ENCODE measurements at regions not wholly inside any gene's neighbourhood (a gene's known extent, or its start where the extent isn't known, plus 50 kb on each side); places are given as distances from the start of the nearest gene placed in this dataset.
A peak's percentile ranks its signal among the peaks of the same experiment; 100 is the strongest.

DNA sequence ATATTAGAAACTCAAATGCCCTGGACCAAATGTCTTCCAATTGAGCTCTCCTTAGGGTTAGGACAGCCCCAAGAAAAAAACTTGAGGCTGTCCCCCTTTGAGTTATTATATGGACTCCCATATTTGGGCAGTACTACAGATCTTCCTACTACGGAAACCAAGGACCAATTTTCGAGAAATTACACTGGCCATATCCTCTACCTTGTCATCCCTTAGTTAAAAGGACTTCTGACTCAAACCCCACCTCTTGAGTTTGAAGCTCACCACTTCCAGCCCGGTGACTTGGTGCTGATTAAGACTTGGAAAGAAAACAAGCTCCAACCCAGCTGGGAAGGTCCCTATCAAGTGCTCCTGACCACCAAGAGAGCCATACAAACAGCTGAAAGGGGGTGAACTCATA lies 497.0 kb upstream of the GRAMD2B start:
- no peak for DNase-seq (ENCODE audit: low read depth, low spot score)
- in situ Hi-C loops (cut with HindIII; ENCODE audit: low pct_unique_long_range_greater_than_20kb, low sequenced_read_pairs) = no loop called here

- DNase-seq (ENCODE audit: low read depth, low spot score) = no peak
- in situ Hi-C loops (cut with HindIII; ENCODE audit: low pct_unique_long_range_greater_than_20kb, low sequenced_read_pairs) = no loop called here
Observed at GRCh38 chr5:125928663-125929062, 494.5 kb upstream of the GRAMD2B start.

DNA sequence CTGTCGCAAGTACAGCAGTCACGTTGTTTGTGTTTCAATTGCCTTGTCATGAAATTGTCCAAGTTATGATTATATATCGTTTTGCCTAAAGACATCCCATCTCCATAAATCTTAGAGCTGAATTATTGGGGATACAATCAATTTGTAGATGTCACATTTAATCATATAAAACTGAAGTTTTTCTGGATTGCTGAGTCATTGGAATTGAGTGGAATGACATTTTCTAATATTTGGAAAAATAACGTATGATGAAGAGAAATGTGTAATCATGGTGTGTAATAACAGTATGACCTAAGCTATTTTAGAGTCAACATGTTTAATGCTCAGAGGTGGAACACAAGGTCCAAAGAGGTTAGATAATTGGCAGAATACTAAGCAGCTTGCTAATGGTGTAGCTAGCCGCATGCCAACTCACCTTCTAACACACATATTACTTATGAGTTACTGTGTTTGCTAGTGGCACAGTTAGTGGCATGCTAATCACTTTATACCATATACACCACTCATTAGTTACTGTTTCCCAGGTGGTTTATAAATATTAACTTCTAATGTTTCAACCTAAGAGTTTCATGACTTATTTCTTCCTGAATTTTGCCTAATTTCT lies 473.1 kb upstream of the GRAMD2B start:
- in situ Hi-C loops (cut with HindIII; ENCODE audit: low pct_unique_long_range_greater_than_20kb, low sequenced_read_pairs) = no loop called here
- DNase-seq (ENCODE audit: low read depth, low spot score) = no peak

DNA sequence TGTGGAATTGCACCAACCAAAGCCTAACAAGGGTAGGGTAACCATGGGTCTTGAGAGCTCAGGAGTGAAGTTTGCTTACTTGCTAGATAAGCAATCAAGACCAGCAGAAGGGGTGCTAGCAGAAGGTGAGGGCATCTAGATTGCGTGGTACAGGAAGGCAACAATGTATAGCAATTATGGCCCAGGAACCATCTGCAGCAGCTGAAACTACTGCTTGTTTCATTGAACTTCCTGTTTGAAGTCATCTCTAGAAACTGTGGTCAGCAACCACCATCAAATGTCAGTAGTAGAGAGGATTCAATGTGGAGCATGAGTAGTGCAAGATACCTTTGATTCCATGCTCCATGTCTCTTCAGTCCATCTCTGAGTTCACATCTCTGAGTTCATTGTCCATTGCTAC lies 462.1 kb upstream of the GRAMD2B start:
- DNase-seq (ENCODE audit: low read depth, low spot score) = no peak
- in situ Hi-C loops (cut with HindIII; ENCODE audit: low pct_unique_long_range_greater_than_20kb, low sequenced_read_pairs) = no loop called here

DNA sequence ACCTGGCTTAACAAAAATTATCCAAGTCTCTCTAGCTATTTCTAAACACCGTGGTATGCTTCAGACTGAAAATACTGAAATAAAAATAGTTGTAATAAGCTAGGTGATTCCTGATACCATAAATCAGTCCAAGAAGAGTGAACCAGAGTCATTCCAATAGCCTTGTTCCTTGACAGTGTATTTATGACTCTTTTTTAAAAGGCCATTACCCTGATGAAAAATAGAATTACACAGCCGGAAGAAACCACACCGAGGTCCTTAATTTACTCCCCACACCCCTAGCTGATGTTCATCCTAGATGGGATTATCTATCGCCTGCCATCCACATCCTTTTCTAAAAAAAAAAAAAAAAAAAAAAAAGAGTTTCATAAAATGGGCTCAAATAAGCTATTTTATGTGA lies 457.6 kb upstream of the GRAMD2B start:
- no peak for DNase-seq (ENCODE audit: low read depth, low spot score)
- in situ Hi-C loops (cut with HindIII; ENCODE audit: low pct_unique_long_range_greater_than_20kb, low sequenced_read_pairs) = no loop called here

- in situ Hi-C loops (cut with HindIII; ENCODE audit: low pct_unique_long_range_greater_than_20kb, low sequenced_read_pairs) = no loop called here
- no peak for DNase-seq (ENCODE audit: low read depth, low spot score)
Observed at GRCh38 chr5:125967576-125967975, 455.6 kb upstream of the GRAMD2B start.

- in situ Hi-C loops (cut with HindIII; ENCODE audit: low pct_unique_long_range_greater_than_20kb, low sequenced_read_pairs) = no loop called here
- no peak for DNase-seq (ENCODE audit: low read depth, low spot score)
Observed at GRCh38 chr5:125969011-125969813, 454.0 kb upstream of the GRAMD2B start.

DNA sequence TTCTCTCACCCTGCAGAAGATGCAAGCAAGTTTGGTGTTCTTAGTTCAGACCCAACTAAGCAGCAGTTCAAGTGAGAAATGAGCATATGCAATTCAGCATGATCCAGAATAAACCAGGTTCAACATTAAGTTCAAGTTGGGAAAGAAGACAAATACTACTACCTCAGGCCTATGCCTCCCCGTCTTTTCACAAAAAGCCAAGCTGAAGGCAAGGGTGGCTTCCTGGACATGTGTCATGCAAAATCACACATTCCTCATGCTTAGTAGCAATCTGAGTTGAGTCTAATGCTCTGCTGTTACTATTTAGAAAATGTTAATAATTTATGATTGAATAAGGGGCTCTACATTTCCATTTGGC lies 453.4 kb upstream of the GRAMD2B start:
- DNase-seq (ENCODE audit: low read depth, low spot score) = no peak
- in situ Hi-C loops (cut with HindIII; ENCODE audit: low pct_unique_long_range_greater_than_20kb, low sequenced_read_pairs) = no loop called here

DNA sequence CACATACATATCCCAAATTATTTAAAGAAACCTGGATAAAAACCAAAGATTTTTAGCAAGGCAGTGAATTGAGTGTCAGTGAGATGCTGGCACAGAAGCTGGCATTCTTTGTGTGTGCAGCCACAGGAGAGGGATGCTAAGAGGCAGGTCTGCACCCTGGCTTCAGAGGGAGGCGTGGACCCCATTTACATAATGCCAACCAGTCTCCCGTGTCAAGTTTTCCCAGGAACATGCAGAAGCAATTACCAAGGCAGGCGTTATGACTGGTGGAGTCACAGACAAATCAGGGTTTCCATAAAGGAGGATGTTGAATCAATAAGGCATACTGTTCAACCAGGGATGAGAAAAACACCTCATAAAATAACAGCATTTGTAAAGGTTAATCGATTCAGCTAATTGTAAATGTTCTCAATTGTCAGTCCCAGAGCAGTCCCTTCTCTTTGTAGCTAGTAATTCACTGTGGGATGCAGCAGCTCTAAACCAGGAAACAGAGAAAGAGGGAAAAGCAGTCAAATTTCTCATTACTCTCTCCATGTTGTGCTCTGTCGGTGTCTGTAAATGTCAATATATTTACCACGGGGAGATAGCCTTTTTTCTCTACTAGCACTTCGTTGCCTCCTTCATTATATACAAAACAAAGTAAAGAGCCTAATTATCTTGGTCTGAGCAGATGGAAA lies 452.4 kb upstream of the GRAMD2B start:
- in situ Hi-C loops (cut with HindIII; ENCODE audit: low pct_unique_long_range_greater_than_20kb, low sequenced_read_pairs) = no loop called here
- DNase-seq (ENCODE audit: low read depth, low spot score) = no peak

- no peak for DNase-seq (ENCODE audit: low read depth, low spot score)
Observed at GRCh38 chr5:125972706-125973105, 450.5 kb upstream of the GRAMD2B start.

GRCh38 chr5:125974679-125975078 lies 448.5 kb upstream of the GRAMD2B start:
- in situ Hi-C loops (cut with HindIII; ENCODE audit: low pct_unique_long_range_greater_than_20kb, low sequenced_read_pairs) = no loop called here
- no peak for DNase-seq (ENCODE audit: low read depth, low spot score)

More at GRCh38 chr5:125972706-125973105, 450.5 kb upstream of the GRAMD2B start:
- in situ Hi-C loops (cut with HindIII; ENCODE audit: low pct_unique_long_range_greater_than_20kb, low sequenced_read_pairs) = no loop called here

- in situ Hi-C loops (cut with HindIII; ENCODE audit: low pct_unique_long_range_greater_than_20kb, low sequenced_read_pairs) = no loop called here
- no peak for DNase-seq (ENCODE audit: low read depth, low spot score)
Observed at GRCh38 chr5:125976421-125977000, 446.7 kb upstream of the GRAMD2B start.

GRCh38 chr5:125978015-125978414 lies 445.2 kb upstream of the GRAMD2B start:
- no peak for DNase-seq (ENCODE audit: low read depth, low spot score)
- in situ Hi-C loops (cut with HindIII; ENCODE audit: low pct_unique_long_range_greater_than_20kb, low sequenced_read_pairs) = no loop called here

GRCh38 chr5:125979636-125980035 lies 443.6 kb upstream of the GRAMD2B start:
- in situ Hi-C loops (cut with HindIII; ENCODE audit: low pct_unique_long_range_greater_than_20kb, low sequenced_read_pairs) = no loop called here

GRCh38 chr5:125981016-125981415 lies 442.2 kb upstream of the GRAMD2B start:
- no peak for DNase-seq (ENCODE audit: low read depth, low spot score)
- in situ Hi-C loops (cut with HindIII; ENCODE audit: low pct_unique_long_range_greater_than_20kb, low sequenced_read_pairs) = no loop called here

More at GRCh38 chr5:125979636-125980035, 443.6 kb upstream of the GRAMD2B start:
- DNase-seq (ENCODE audit: low read depth, low spot score) = no peak

GRCh38 chr5:125987677-125988255 lies 435.4 kb upstream of the GRAMD2B start:
- in situ Hi-C loops (cut with HindIII; ENCODE audit: low pct_unique_long_range_greater_than_20kb, low sequenced_read_pairs) = no loop called here

DNA sequence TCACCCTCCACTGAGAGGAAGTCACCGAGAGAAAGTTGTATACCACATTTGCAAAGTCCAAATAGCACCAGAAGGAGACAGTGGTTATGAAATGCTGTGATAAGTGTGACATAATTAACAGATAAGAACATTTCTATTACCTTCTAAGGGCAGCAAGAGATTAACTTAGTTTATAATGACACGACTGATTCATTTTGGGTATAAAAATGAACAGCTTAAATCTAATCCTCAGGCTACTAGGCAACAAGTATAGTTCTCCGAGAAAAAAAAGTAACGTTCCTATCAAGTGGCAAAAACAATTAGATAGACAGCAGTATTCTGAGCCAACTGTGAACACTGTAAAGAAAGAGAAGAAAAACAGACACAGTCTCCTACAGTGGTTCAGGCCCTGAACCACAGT lies 431.2 kb upstream of the GRAMD2B start:
- no peak for DNase-seq (ENCODE audit: low read depth, low spot score)
- in situ Hi-C loops (cut with HindIII; ENCODE audit: low pct_unique_long_range_greater_than_20kb, low sequenced_read_pairs) = no loop called here

More at GRCh38 chr5:125987677-125988255, 435.4 kb upstream of the GRAMD2B start:
- DNase-seq (ENCODE audit: low read depth, low spot score) = peak; percentile 10
